Fibroblast of skin of left quadriceps (primary cell): ENCODE measurements at regions not wholly inside any gene's neighbourhood (a gene's known extent, or its start where the extent isn't known, plus 50 kb on each side); places are given as distances from the start of the nearest gene placed in this dataset.
"Not testable (repeated sequence)": the region's sequence is repeated elsewhere in the genome, so short reads cannot be mapped to it uniquely, and the experiment has no call there.

Experiments used
- DNase-seq, 2 experiments: peaks; one replicate each; pipeline ENCODE4 v3.0.0-alpha.2; 2013; ENCODE audit warnings: low read depth in 2 of 2

DNA sequence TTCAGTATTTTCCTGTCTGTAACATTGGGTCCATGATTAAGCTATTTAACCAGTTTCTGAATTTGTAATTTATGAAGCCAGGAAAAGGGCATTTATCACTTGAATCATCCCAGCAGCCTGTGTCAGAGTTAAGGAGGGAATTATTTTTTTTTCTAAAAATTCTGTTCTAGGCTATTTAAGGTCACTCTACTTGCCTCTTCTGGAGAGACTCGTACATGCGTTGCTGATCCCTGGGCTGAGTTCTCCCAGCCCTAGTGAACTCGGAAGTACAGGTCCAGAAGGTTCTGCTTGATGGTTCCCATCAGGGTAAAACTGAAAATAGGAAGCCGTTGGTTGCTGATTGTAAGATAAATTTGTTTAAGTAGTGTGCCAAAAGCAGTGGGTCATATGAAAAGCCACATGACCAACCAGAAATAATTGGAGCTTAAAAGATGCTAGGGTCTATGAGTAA lies 90.7 kb downstream of the GPR88 start:
- DNase-seq: no peak

DNA sequence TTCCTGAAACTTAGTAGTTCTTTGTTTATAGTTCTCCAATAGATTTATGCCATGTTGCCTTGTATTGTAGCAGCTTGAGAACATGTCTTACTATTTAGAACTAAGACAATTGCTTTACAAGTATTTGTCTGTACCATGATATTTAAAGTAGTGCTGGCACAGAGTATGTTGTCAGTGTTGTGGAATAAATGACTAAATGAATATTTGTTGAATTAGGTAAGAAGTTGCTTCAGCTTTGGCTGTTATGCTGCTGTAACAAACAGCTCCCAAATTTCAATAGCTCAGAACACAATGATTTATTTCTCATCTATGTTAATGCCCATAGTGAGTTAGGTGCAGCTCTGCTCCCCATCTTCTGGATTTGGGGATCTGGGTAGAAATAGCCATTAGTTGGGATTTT lies 90.2 kb upstream of the VCAM1 start:
- DNase-seq: no peak

DNA sequence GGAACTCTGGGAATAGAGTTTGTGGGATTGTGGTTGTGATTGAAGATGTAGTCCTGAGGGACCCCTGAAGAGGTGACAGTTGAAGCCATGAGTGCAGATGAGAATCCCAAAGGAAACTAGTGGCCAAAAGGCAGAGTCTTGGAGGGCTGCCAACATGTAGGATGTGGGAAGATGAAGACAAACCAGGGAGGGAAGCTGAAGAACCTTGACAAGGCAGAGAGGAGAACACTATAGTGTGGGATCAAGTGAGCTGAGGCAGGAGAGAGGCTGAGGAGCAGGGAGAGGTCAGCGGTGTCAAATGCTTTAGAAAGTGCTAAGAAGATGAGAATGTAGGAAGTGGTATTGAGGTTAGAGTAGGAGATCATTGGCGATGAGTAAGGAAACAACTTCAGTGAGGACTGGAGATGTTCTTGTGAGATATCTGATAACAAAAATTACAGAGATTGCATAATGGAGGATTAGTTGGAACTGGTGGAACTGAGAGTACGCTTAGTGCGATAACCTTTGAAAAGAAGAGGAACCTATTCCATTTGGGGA lies 88.5 kb upstream of the VCAM1 start:
- DNase-seq: peak; percentile 82 to 86

DNA sequence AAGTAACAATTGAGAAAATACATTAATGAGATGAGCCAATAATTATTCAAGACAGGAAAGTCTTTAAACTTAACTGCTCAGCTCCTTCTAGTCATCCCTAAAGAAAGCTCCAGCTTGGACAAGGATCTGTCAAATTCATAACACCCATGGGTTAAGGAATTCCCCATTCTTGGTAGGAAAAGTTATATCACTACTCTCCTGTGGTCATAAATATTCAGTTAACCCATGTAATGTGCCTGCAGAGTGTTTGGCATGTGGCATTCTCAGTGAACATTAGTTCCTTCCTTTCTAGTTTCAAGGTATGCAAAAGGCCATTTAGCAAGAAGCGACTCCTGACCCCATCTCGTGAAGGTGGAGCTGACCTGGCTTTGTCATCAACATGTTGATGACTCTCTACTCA lies 76.7 kb upstream of the VCAM1 start:
- DNase-seq: no peak

DNA sequence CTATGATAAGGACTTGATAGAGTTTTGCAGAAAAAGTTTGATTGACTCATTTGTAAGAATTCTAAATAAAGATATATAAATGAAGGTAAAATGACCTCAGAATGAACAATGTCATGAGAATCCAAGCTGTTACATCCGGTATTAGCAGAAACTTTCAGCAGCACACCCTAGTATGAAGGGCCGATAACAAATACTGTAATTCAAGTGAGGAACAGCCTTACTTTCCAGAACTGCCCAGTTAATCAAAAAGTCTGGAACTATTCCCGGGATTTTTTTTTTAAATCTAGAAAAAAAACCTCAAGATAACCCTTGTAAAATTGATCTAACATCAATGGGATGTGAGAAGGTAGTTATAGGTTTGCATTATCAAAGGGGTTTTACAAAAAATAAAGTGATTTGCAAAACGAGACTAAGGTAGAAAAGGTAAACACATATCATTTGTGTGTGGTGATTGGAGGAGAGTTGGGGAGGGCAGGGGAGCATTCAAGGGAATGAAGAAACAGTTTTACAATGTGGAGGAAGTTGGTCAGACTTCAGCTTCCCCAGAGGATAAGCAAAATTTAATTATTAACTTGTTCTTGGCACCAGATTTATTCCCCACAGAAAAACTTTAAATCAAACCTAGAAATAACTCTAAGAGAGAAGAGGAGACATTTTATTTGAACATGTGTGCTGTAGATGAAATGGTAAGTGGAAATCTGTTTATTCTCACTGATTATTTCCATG lies 75.9 kb upstream of the VCAM1 start:
- peak in 1 of 2 experiments; percentile 44 for DNase-seq

DNA sequence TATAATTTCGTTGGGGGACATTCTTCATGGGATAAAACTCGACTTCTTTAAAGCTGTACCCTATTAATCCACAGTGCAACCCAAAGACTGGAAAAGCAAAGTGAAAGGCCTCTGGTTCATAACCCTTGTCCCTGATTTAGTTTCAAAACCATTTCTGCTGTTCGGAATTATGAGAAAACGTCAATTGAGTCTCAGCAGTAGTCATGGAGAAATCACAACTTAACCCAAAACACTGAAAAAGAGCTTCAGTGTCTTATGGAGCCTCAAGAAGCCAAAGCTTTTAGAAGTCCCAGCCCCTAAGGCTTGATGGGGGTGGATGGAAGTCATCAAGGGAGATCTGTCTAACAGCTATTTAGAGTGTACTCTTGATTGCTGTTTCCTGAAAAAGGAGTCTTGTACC lies 73.5 kb upstream of the VCAM1 start:
- no peak for DNase-seq

DNA sequence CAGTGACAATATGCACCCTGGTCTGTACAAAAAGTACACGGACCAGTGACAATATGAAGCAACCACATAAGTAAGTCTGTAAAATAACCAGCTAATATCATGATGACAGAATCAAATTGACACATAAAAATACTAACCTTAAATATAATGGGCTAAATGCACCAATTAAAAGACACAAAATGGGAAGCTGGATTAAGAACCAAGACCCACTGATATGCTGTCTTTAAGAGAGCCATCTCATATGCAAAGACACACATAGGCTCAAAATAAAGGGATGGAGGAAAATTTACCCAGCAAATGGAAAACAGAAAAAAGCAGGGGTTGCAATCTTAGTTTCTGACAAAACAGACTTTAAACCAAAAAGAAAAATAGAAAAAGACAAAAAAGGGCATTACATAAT lies 70.4 kb upstream of the VCAM1 start:
- no peak for DNase-seq

DNA sequence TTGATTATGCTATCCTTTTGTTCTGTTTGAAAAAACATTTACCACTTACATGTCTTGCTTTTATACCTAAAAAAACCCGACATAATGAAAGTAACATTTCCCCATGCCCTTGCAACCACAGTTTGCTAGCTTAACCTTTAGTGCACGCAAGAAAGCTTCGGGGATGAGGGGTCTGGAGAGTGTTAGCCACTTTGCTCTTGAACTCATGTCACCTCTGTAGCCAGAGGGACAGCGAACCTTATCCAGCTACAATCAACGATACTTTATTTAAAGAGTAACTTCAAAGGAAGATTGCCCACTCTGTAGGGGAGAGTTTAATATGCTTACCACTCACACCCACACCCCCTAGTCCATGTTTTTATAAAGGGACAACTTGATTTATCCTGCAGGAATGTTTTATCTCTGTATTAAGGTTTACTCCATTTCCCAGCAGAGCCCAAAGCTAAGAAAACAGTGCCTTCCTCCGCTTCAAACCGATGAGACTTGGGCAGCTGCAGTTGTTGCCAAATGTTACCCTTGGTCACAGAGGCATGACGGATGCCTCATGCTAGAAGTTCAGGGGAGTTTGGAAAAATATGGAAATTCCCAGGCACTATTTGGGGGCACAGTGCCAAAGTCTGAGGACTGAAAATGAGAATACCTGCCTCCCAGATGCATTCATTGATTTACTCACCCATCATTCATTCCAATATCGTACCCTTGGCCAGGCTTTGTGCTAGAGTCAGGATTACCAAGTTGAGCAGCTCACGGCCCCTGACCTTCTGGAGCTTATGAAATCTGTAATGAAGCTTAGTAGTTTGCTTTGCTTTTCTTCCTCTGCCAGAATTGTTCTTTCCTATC lies 61.4 kb upstream of the VCAM1 start:
- DNase-seq: no peak

DNA sequence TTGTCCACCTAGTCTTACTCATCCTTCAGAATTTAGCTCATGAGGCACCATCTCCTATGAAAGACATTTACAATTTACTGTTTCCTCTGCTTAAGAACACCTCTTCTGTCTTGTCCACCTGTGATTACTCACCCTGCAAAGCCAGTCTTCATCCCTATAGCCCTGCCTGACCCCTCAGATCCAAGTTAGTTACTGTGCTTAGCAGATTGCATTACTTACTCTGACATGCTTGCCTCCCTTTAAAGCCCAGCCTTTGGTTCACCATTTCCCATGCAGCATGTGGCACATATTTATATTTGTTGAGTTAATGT lies 60.9 kb upstream of the VCAM1 start:
- DNase-seq: no peak

DNA sequence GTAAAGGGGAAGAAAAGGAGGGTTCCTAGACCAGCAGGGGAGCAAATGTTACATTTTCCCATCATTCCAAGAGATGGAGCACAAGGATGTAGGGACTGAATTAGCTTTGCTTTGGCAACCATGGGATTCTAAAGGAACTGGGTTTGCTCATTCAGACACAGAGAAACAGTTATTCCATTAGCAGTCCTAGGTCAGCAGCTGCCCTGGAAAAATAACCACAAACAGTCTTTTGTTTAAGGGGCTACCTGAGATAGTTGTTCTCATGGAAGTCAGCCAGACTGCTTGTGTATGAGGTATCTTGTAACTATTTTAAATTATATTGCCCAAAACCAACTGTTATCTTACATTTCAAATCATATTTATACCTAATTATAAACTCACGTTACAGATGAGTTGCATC lies 58.4 kb upstream of the VCAM1 start:
- DNase-seq: no peak

DNA sequence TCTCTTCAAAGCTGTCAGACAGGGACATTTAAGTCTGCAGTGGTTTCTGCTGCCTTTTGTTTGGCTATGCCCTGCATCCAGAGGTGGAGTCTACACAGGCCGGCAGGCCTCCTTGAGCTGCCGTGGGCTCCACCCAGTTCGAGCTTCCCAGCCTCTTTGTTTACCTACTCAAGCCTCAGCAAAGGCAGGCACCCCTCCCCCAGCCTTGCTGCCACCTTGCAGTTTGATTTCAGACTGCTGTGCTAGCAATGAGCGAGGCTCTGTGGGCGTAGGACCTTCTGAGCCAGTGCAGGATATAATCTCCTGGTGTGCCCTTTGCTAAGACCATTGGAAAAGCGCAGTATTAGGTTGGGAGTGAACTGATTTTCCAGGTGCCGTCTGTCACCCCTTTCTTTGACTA lies 51.0 kb upstream of the VCAM1 start:
- not testable (repeated sequence) for DNase-seq
